Parathyroid adenoma (tissue), 2 donors: ENCODE measurements at regions not wholly inside any gene's neighbourhood (a gene's known extent, or its start where the extent isn't known, plus 50 kb on each side); places are given as distances from the start of the nearest gene placed in this dataset.

Source experiments
- H2AFZ ChIP-seq: fragments of 300-600 bp; sonication (generic); one replicate; pipeline ENCODE4 v1.7.0; 2017; ENCODE audit warnings: antibody characterized with exemption, mild to moderate bottlenecking
- H3K27ac ChIP-seq: fragments of 300-600 bp; sonication (generic); one replicate; pipeline ENCODE4 v1.7.0; 2017
- H3K27me3 ChIP-seq: fragments of 300-600 bp; sonication (generic); one replicate; pipeline ENCODE4 v1.7.0; 2017; ENCODE audit warnings: low read length; ENCODE audit not compliant: control insufficient read depth, insufficient read depth
- H3K36me3 ChIP-seq: fragments of 300-600 bp; sonication (generic); one replicate; pipeline ENCODE4 v1.7.0; 2017; ENCODE audit warnings: low read length; ENCODE audit not compliant: control insufficient read depth, insufficient read depth
- H3K4me1 ChIP-seq: fragments of 300-600 bp; sonication (generic); one replicate; pipeline ENCODE4 v1.7.0; 2017; ENCODE audit warnings: control low read depth
- H3K4me2 ChIP-seq: fragments of 300-600 bp; sonication (generic); one replicate; pipeline ENCODE4 v1.7.0; 2017; ENCODE audit warnings: low read length
- H3K4me3 ChIP-seq: fragments of 300-600 bp; sonication (generic); one replicate; pipeline ENCODE4 v1.7.0; 2017; ENCODE audit warnings: low read depth, low read length
- H3K79me2 ChIP-seq: fragments of 300-600 bp; sonication (generic); one replicate; pipeline ENCODE4 v1.7.0; 2017; ENCODE audit warnings: control low read depth
- H3K9ac ChIP-seq: fragments of 300-600 bp; sonication (generic); one replicate; pipeline ENCODE4 v1.7.0; 2017; ENCODE audit warnings: mild to moderate bottlenecking
- H3K9me3 ChIP-seq: fragments of 300-600 bp; sonication (generic); one replicate; pipeline ENCODE4 v1.7.0; 2017; ENCODE audit warnings: low read length; ENCODE audit not compliant: control insufficient read depth
- TF ChIP-seq, protein P1 (sequence below): fragments of 300-600 bp; sonication (generic); IDR thresholded peaks from one replicate; pipeline ENCODE4 v1.7.0; 2017; ENCODE audit warnings: antibody characterized with exemption, mild to moderate bottlenecking
- donor health status: primary hyperparathyroidism.

- no peak overlapping the region for H3K27ac ChIP-seq
- TF ChIP-seq, protein P1, sequence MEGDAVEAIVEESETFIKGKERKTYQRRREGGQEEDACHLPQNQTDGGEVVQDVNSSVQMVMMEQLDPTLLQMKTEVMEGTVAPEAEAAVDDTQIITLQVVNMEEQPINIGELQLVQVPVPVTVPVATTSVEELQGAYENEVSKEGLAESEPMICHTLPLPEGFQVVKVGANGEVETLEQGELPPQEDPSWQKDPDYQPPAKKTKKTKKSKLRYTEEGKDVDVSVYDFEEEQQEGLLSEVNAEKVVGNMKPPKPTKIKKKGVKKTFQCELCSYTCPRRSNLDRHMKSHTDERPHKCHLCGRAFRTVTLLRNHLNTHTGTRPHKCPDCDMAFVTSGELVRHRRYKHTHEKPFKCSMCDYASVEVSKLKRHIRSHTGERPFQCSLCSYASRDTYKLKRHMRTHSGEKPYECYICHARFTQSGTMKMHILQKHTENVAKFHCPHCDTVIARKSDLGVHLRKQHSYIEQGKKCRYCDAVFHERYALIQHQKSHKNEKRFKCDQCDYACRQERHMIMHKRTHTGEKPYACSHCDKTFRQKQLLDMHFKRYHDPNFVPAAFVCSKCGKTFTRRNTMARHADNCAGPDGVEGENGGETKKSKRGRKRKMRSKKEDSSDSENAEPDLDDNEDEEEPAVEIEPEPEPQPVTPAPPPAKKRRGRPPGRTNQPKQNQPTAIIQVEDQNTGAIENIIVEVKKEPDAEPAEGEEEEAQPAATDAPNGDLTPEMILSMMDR, result no peak
These were observed 272.6 kb downstream of the CCER1 start for GRCh38 chr12:90682398-90682797.

DNA sequence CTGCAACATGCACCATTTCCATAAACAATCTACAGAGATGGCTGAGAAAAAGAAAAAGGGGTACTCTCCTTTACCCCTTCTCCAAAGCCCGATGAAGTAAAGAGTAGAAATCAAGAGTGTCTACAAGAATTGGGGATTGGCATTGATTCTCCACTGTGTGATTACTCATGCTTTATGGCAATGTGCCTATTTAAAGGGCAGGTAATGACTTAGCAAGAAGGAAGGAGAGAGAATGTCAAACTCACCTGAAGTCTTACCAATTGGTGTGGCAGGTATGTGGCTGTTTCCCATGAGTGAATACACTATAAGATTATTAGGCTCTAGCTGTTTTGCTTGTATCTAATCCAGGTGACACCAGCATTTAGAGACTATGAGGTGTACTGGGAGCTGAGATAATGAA lies 275.3 kb downstream of the CCER1 start:
- H3K79me2 ChIP-seq, result no peaks in the 10 kb centered on the region
- H3K4me2 ChIP-seq, result no peak overlapping the region
- TF ChIP-seq, protein P1, result no peak
- H3K9ac ChIP-seq, result no peak overlapping the region
- no peaks in the 10 kb centered on the region for H3K27me3 ChIP-seq
- H3K36me3 ChIP-seq, result no peaks in the 10 kb centered on the region
- no peak overlapping the region for H3K4me3 ChIP-seq
- H2AFZ ChIP-seq, result no peak overlapping the region
- no peaks in the 10 kb centered on the region for H3K9me3 ChIP-seq
- H3K27ac ChIP-seq, result no peak overlapping the region
- H3K4me1 ChIP-seq, result no peaks in the 10 kb centered on the region

More at GRCh38 chr12:90682398-90682797, 272.6 kb downstream of the CCER1 start:
- Histone ChIP-seq H3K4me2 (no peak overlapping the region), H3K79me2 (no peaks in the 10 kb centered on the region), H3K27me3 (no peaks in the 10 kb centered on the region), H2AFZ (no peak overlapping the region), H3K4me1 (no peaks in the 10 kb centered on the region), H3K9ac (no peak overlapping the region), H3K4me3 (no peak overlapping the region), H3K36me3 (no peaks in the 10 kb centered on the region), H3K9me3 (no peaks in the 10 kb centered on the region)

- no peak overlapping the region for H3K27ac ChIP-seq
- no peak overlapping the region for H3K9ac ChIP-seq
- TF ChIP-seq, protein P1, result no peak
- no peak overlapping the region for H2AFZ ChIP-seq
- no peaks in the 10 kb centered on the region for H3K9me3 ChIP-seq
- no peaks in the 10 kb centered on the region for H3K36me3 ChIP-seq
- H3K4me2 ChIP-seq, result no peak overlapping the region
- H3K79me2 ChIP-seq, result no peaks in the 10 kb centered on the region
- no peaks in the 10 kb centered on the region for H3K27me3 ChIP-seq
- no peaks in the 10 kb centered on the region for H3K4me1 ChIP-seq
- no peak overlapping the region for H3K4me3 ChIP-seq
These were observed 277.4 kb downstream of the CCER1 start for GRCh38 chr12:90677552-90677951.

DNA sequence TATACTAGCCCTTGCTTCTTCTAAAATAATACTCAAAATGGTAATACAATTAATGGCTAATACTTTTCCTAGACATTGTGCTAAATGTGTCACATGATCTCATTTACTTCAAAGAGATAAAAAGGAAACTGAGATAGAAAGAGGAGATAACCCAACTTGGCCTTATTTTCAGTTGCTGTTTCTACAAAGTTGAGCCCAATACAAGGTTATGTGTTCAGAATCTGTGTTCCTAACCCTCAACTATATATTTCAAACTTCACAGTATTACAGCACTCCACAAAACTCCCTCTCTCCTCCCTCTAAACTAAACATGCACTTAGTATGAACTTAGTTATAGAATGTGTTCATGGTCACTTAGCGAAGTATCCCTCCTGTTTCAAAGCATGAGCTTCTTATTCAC lies 277.9 kb downstream of the CCER1 start:
- TF ChIP-seq, protein P1, result no peak
- Histone ChIP-seq H3K27ac (no peak overlapping the region), H3K4me1 (no peaks in the 10 kb centered on the region), H3K4me2 (no peak overlapping the region), H3K27me3 (no peaks in the 10 kb centered on the region), H3K4me3 (no peak overlapping the region), H3K79me2 (no peaks in the 10 kb centered on the region), H3K9ac (no peak overlapping the region), H2AFZ (no peak overlapping the region), H3K36me3 (no peaks in the 10 kb centered on the region), H3K9me3 (no peaks in the 10 kb centered on the region)

DNA sequence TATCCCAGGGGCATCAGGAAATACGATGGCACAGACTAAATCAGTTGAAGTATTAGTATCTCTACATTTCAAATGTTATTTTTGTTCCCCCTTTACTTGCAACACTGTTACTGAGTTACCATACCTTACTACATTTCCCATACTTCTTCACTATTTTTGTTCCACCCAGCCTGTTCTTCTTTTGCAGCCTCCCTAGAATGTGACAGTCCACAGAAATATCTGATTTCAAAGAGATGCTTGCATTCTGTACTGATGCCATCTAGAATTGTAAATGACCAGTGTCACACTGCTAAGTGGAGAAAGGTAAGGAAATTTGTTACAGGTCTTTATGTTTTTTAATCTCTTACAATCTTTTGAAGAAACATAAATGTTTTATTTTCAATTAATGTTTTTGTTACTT lies 279.9 kb downstream of the CCER1 start:
- H3K4me3 ChIP-seq, result no peak overlapping the region
- TF ChIP-seq, protein P1, result no peak

More for the DNA sequence above, 279.9 kb downstream of the CCER1 start:
- H3K27me3 ChIP-seq, result no peaks in the 10 kb centered on the region
- no peak overlapping the region for H3K9ac ChIP-seq
- H3K27ac ChIP-seq, result no peak overlapping the region
- no peak overlapping the region for H2AFZ ChIP-seq
- no peaks in the 10 kb centered on the region for H3K79me2 ChIP-seq
- no peak overlapping the region for H3K4me2 ChIP-seq
- H3K4me1 ChIP-seq, result no peaks in the 10 kb centered on the region
- H3K9me3 ChIP-seq, result no peaks in the 10 kb centered on the region
- H3K36me3 ChIP-seq, result no peaks in the 10 kb centered on the region
